Esophagus squamous epithelium (tissue), 5 donors: ENCODE measurements at regions not wholly inside any gene's neighbourhood (a gene's known extent, or its start where the extent isn't known, plus 50 kb on each side); places are given as distances from the start of the nearest gene placed in this dataset.

Source experiments
- DNase-seq: peaks from one replicate; lab custom pipeline; 2025; lab: John Stamatoyannopoulos, UW
- H3K27ac ChIP-seq, 4 donors: fragments of 200-600 bp; sonication (generic); one replicate each; pipeline ENCODE4 v1.5.1; 2016 to 2019; ENCODE audit warnings: mild to moderate bottlenecking in 1 of 4
- H3K27me3 ChIP-seq, 4 donors: fragments of 200-600 bp; sonication (generic); 1 replicate in 3 of 4; 2 replicates in 1 of 4; pipeline versions ENCODE4 v1.5.1 to v1.6.0; 2017 to 2021; ENCODE audit warnings: antibody characterized with exemption in 1 of 4
- H3K36me3 ChIP-seq, 3 donors: fragments of 200-600 bp; sonication (generic); one replicate each; pipeline ENCODE4 v1.5.1; 2016 to 2019
- H3K4me1 ChIP-seq, 3 donors: fragments of 200-600 bp; sonication (generic); one replicate each; pipeline ENCODE4 v1.5.1; 2017 to 2019
- H3K4me3 ChIP-seq, 4 donors: fragments of 200-600 bp; sonication (generic); 1 replicate in 3 of 4; 2 replicates in 1 of 4; pipeline ENCODE4 v1.5.1; 2016 to 2019; ENCODE audit warnings: mild to moderate bottlenecking in 2 of 4, moderate library complexity in 1 of 4
- H3K9me3 ChIP-seq, 3 donors: fragments of 200-600 bp; sonication (generic); one replicate each; pipeline ENCODE4 v1.5.1; 2016 to 2019
- POLR2A ChIP-seq, 4 donors: fragments of 450-650 bp; IDR thresholded peaks; one replicate each; pipeline ENCODE4 v1.6.1; 2017; ENCODE audit warnings: antibody characterized with exemption in 4 of 4, mild to moderate bottlenecking in 4 of 4, moderate library complexity in 3 of 4
- WGBS, 2 donors: methylation state at CpG; one replicate each; pipeline ENCODE4 v1.1.5; 2018; 5-methylcytosine and 5-hydroxymethylcytosine counted together
- intact Hi-C: fragments of 100-400 bp; cut with DNase I; formaldehyde crosslinking; loops from one replicate; pipeline ENCODE4 v1.15.0; 2022
- TF ChIP-seq, protein P1 (sequence below), 6 experiments: fragments of 450-650 bp in 4 of 6; fragments of 200-600 bp in 2 of 6; sonication (generic) in 2 of 6; IDR thresholded peaks; one replicate each; pipeline ENCODE4 v1.5.1; 2016 to 2019; ENCODE audit warnings: antibody characterized with exemption in 6 of 6, mild to moderate bottlenecking in 4 of 6, moderate library complexity in 4 of 6
- donor health status: DM: yes; HTN: yes; CAD: no.

DNA sequence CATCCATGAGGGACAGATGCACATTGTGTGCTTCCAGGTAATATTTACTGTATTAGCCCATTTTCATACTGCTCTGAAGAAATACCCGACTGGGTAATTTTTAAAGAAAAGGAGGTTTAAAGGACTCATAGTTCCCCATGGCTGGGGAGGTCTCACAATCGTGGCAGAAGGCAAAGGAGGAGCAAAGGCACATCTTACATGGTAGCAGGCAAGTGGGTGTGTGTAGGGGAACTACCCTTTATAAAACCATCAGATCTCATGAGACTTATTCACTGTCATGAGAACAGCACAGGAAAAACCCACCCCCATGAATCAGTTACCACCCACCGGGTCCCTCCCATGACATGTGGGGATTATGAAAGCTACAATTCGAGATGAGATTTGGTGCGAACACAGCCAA is 148.8 kb upstream of the FBXL17 start:
- Histone ChIP-seq H3K4me1 (no peaks in the 10 kb centered on the region), H3K4me3 (no peak overlapping the region), H3K27ac (no peak overlapping the region), H3K36me3 (no peaks in the 10 kb centered on the region), H3K27me3 (no peaks in the 10 kb centered on the region), H3K9me3 (peaks cover 0 to 4% (median 0%) of the 10 kb centered on the region in 3 donors)
- 85 to 86% methylated on average over 5 of the region's 5 CpGs for WGBS, 2 donors
- intact Hi-C loops, result no loop called here
- no peak for DNase-seq
- TF ChIP-seq POLR2A (IDR thresholded peaks at IDR 0.05), result no peak
- TF ChIP-seq, protein P1, sequence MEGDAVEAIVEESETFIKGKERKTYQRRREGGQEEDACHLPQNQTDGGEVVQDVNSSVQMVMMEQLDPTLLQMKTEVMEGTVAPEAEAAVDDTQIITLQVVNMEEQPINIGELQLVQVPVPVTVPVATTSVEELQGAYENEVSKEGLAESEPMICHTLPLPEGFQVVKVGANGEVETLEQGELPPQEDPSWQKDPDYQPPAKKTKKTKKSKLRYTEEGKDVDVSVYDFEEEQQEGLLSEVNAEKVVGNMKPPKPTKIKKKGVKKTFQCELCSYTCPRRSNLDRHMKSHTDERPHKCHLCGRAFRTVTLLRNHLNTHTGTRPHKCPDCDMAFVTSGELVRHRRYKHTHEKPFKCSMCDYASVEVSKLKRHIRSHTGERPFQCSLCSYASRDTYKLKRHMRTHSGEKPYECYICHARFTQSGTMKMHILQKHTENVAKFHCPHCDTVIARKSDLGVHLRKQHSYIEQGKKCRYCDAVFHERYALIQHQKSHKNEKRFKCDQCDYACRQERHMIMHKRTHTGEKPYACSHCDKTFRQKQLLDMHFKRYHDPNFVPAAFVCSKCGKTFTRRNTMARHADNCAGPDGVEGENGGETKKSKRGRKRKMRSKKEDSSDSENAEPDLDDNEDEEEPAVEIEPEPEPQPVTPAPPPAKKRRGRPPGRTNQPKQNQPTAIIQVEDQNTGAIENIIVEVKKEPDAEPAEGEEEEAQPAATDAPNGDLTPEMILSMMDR (IDR thresholded peaks at IDR 0.05), result no peak

DNA sequence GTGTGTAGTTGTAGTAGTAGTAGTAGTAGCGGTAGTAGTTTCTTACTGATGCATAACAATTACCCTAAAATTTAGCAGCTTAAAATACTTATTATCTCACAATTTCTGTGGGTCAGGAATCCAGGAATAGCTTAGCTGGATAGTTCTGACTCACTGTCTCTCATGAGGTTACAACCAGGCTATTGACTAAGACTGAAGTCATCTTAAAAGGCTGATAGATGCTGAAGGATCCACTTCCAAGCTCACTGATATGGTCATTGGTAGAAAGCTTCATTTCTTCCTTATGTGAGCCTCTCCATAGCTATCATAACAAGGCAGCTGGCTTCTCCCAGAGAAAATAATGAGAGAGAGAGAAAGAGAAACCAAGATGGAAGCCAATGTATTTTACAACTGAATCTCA is 147.5 kb upstream of the FBXL17 start:
- DNase-seq, result no peak

DNA sequence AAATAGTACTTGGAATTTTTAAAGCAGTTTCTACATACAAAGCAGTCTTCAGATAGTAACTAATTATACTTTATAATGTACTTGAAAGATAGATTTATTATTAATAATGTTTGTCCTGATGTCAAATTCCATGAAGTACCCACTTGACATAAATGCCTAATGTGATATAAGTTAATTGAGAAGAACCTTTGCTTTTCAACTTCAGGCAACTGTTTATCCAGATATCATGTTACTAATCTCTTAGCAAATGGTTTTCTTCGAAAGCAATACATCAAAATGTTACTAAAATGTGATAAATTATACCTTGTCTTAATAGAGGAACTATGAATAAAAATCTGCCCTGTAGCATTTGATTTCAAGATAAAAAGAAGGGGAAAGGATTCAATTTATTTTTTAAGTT is 146.8 kb upstream of the FBXL17 start:
- Histone ChIP-seq H3K27me3 (no peaks in the 10 kb centered on the region), H3K27ac (no peak overlapping the region), H3K9me3 (peaks cover 0 to 4% (median 0%) of the 10 kb centered on the region in 3 donors), H3K4me3 (no peak overlapping the region), H3K36me3 (no peaks in the 10 kb centered on the region), H3K4me1 (no peaks in the 10 kb centered on the region)
- intact Hi-C loops, result no loop called here
- TF ChIP-seq POLR2A (IDR thresholded peaks at IDR 0.05), result no peak
- TF ChIP-seq, protein P1 (IDR thresholded peaks at IDR 0.05), result no peak
- 7 to 35% methylated on average over 1 of the region's 1 CpG for WGBS, 2 donors
- no peak for DNase-seq

More for the DNA sequence above, 147.5 kb upstream of the FBXL17 start:
- no peaks in the 10 kb centered on the region for H3K27me3 ChIP-seq
- no peak overlapping the region for H3K4me3 ChIP-seq
- no peaks in the 10 kb centered on the region for H3K36me3 ChIP-seq
- H3K4me1 ChIP-seq, result no peaks in the 10 kb centered on the region
- no peak overlapping the region for H3K27ac ChIP-seq
- WGBS, 2 donors, result 0 to 89% methylated on average over 1 of the region's 1 CpG
- intact Hi-C loops, result no loop called here
- no peak for TF ChIP-seq POLR2A (IDR thresholded peaks at IDR 0.05)
- TF ChIP-seq, protein P1 (IDR thresholded peaks at IDR 0.05), result no peak
- H3K9me3 ChIP-seq, result peaks cover 0 to 4% (median 0%) of the 10 kb centered on the region in 3 donors

DNA sequence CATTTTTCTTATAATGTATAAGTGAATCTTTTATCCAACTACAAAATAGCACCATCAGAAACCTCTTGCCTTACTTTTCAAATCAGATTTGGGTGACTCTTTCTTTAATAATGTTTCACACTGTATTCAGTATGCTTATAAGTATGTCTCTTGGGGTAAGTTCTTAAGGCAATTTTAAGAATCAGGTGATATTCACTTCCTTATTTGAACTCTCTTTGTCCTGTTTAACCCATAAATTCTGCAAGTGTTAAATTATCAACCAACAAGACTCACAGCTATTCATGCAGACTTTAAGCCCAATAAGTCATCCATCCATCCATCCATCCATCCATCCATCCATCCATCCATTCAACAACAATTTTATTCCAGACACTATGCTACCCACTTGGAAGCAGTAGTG is 142.7 kb upstream of the FBXL17 start:
- Histone ChIP-seq H3K36me3 (no peaks in the 10 kb centered on the region), H3K4me3 (no peak overlapping the region), H3K27me3 (no peaks in the 10 kb centered on the region), H3K27ac (no peak overlapping the region), H3K9me3 (peaks cover 0 to 4% (median 0%) of the 10 kb centered on the region in 3 donors), H3K4me1 (no peaks in the 10 kb centered on the region)
- TF ChIP-seq, protein P1 (IDR thresholded peaks at IDR 0.05), result no peak
- TF ChIP-seq POLR2A (IDR thresholded peaks at IDR 0.05), result no peak
- intact Hi-C loops, result no loop called here
- no peak for DNase-seq

DNA sequence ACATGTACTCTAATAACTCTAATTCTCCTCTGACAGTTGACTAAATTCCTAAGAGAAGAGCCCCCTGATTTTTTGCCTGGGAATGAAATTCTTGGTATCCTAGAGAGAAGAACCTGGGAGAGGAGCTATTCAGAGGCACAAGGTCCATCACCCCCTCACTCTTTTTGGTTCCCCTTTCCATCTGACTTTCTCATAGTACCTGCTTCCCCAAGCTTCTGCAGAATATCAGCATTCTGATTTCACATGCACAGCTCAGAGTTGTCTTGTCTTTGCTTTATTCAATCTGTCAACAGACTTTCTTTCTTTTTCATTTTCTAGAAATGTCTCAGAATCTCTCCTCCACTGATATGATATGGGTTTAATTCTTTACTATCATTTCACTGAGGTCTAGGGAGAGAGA is 141.5 kb upstream of the FBXL17 start:
- Histone ChIP-seq H3K4me3 (no peak overlapping the region), H3K27me3 (no peaks in the 10 kb centered on the region), H3K9me3 (peaks cover 0 to 4% (median 0%) of the 10 kb centered on the region in 3 donors), H3K36me3 (no peaks in the 10 kb centered on the region), H3K4me1 (no peaks in the 10 kb centered on the region), H3K27ac (no peak overlapping the region)
- TF ChIP-seq, protein P1 (IDR thresholded peaks at IDR 0.05), result no peak
- TF ChIP-seq POLR2A (IDR thresholded peaks at IDR 0.05), result no peak
- DNase-seq, result no peak
- intact Hi-C loops, result no loop called here
